IMR-90 (cell line): ENCODE measurements at regions not wholly inside any gene's neighbourhood (a gene's known extent, or its start where the extent isn't known, plus 50 kb on each side); places are given as distances from the start of the nearest gene placed in this dataset.
"Not testable (repeated sequence)": the region's sequence is repeated elsewhere in the genome, so short reads cannot be mapped to it uniquely, and the experiment has no call there.

Experiments used
- ATAC-seq: fragments of 200-7000 bp; cut with Tn5 transposase; 2 replicates; pipeline ENCODE4 v1.9.1; 2020; ENCODE audit warnings: low read depth, mild to moderate bottlenecking, moderate library complexity
- BruUV-seq: library from RNA; stranded (reverse); fragments of 400-500 nt; replicated peaks from 2 replicates; lab custom pipeline; 2021; lab: Mats Ljungman, UMichigan
- CTCF ChIA-PET: fragments of 300-600 bp; formaldehyde crosslinking; extraction: SDS; loops from one replicate; lab custom pipeline; 2021; ENCODE audit warnings: antibody characterized with exemption; lab: Yijun Ruan, JAX
- POLR2A ChIA-PET: fragments of 300-600 bp; sonication (Branson Sonifier 250); formaldehyde crosslinking; loops from one replicate; lab custom pipeline; 2022; ENCODE audit warnings: antibody characterized with exemption; ENCODE audit not compliant: unreplicated experiment; lab: Charles Lee
- DNase-seq: peaks from one replicate; pipeline ENCODE4 v3.0.0; 2013
- H2AFZ ChIP-seq: replicated peaks from 2 replicates; pipeline ENCODE3; 2013; ENCODE audit warnings: low read length, mild to moderate bottlenecking; ENCODE audit not compliant: poor library complexity
- H2AK5ac ChIP-seq: 2 replicates; pipeline ENCODE4 v1.6.1; 2013; ENCODE audit warnings: low read depth, low read length, inconsistent platforms
- H2AK9ac ChIP-seq: replicated peaks from 2 replicates; pipeline ENCODE3; 2013; ENCODE audit warnings: mild to moderate bottlenecking, low read depth, low read length, moderate library complexity; ENCODE audit not compliant: poor library complexity
- H2BK120ac ChIP-seq: 2 replicates; pipeline ENCODE4 v1.6.1; 2013; ENCODE audit warnings: low read depth, low read length, inconsistent platforms
- H2BK15ac ChIP-seq: 3 replicates; pipeline ENCODE4 v1.6.1; 2013; ENCODE audit warnings: low read depth, low read length, inconsistent platforms
- H2BK20ac ChIP-seq: 2 replicates; pipeline ENCODE4 v1.6.1; 2013; ENCODE audit warnings: low read depth, mild to moderate bottlenecking, inconsistent platforms, low read length, moderate library complexity
- H2BK5ac ChIP-seq: 2 replicates; pipeline ENCODE4 v1.6.1; 2013; ENCODE audit warnings: mild to moderate bottlenecking, low read depth, low read length, inconsistent platforms; ENCODE audit not compliant: poor library complexity, severe bottlenecking
- H3K14ac ChIP-seq: replicated peaks from 2 replicates; pipeline ENCODE4 v1.6.1; 2013; ENCODE audit warnings: low read depth, low read length, inconsistent platforms
- H3K18ac ChIP-seq: 2 replicates; pipeline ENCODE4 v1.6.1; 2013; ENCODE audit warnings: low read depth, low read length, control low read depth
- H3K23ac ChIP-seq: 2 replicates; pipeline ENCODE4 v1.6.1; 2013; ENCODE audit warnings: low read depth, low read length, inconsistent platforms
- H3K27ac ChIP-seq: 2 replicates; pipeline ENCODE4 v1.5.1; 2013; ENCODE audit warnings: mild to moderate bottlenecking, control low read depth, low read length; ENCODE audit not compliant: insufficient read depth
- H3K27me3 ChIP-seq: 2 replicates; pipeline ENCODE4 v1.6.1; 2013; ENCODE audit warnings: low read length; ENCODE audit not compliant: control insufficient read depth, insufficient read depth
- H3K36me3 ChIP-seq: 2 replicates; pipeline ENCODE4 v1.6.1; 2013; ENCODE audit warnings: low read length, mixed read lengths; ENCODE audit not compliant: control insufficient read depth, insufficient read depth
- H3K4ac ChIP-seq: 2 replicates; pipeline ENCODE4 v1.6.1; 2013; ENCODE audit warnings: low read depth, low read length, inconsistent platforms
- H3K4me1 ChIP-seq: 2 replicates; pipeline ENCODE4 v1.6.1; 2013; ENCODE audit warnings: low read length, mixed read lengths; ENCODE audit not compliant: control insufficient read depth, insufficient read depth
- H3K4me2 ChIP-seq: 2 replicates; pipeline ENCODE4 v1.6.1; 2013; ENCODE audit warnings: low read depth, mild to moderate bottlenecking, control low read depth, low read length, moderate library complexity
- H3K4me3 ChIP-seq: 2 replicates; pipeline ENCODE4 v1.5.1; 2013; ENCODE audit warnings: low read depth, mild to moderate bottlenecking, control low read depth, low read length, moderate library complexity; ENCODE audit not compliant: insufficient read depth
- H3K56ac ChIP-seq: 2 replicates; pipeline ENCODE4 v1.6.1; 2013; ENCODE audit warnings: low read length, inconsistent platforms; ENCODE audit not compliant: insufficient read depth; ENCODE audit errors: extremely low read depth
- H3K79me1 ChIP-seq, 2 experiments: 2 replicates each; pipeline ENCODE4 v1.6.1; 2013; ENCODE audit warnings: low read length in 2 of 2, inconsistent platforms in 1 of 2, low read depth in 1 of 2
- H3K9ac ChIP-seq: 2 replicates; pipeline ENCODE4 v1.6.1; 2013; ENCODE audit warnings: low read depth, low read length, control low read depth
- H3K9me1 ChIP-seq: 2 replicates; pipeline ENCODE4 v1.6.1; 2013; ENCODE audit warnings: low read length, inconsistent platforms; ENCODE audit not compliant: insufficient read depth
- H3K9me3 ChIP-seq: 2 replicates; pipeline ENCODE4 v1.6.1; 2013; ENCODE audit warnings: low read length; ENCODE audit not compliant: control insufficient read depth, insufficient read depth
- H4K20me1 ChIP-seq: 2 replicates; pipeline ENCODE4 v1.6.1; 2013; ENCODE audit warnings: low read length, inconsistent platforms; ENCODE audit not compliant: insufficient read depth
- H4K5ac ChIP-seq: 2 replicates; pipeline ENCODE4 v1.6.1; 2013; ENCODE audit warnings: mild to moderate bottlenecking, low read depth, low read length, control low read depth
- H4K8ac ChIP-seq, 2 experiments: 2 replicates each; pipeline ENCODE4 v1.6.1; 2013; ENCODE audit warnings: low read depth in 2 of 2, low read length in 2 of 2, control low read depth in 1 of 2, inconsistent platforms in 1 of 2
- H4K91ac ChIP-seq: 2 replicates; pipeline ENCODE4 v1.6.1; 2013; ENCODE audit warnings: low read depth, low read length, inconsistent platforms; ENCODE audit not compliant: insufficient read depth
- BHLHE40 ChIP-seq: fragments of 150-350 bp; IDR thresholded peaks from 2 replicates; pipeline ENCODE4 v1.6.1; 2016; ENCODE audit warnings: mild to moderate bottlenecking, low read depth, low read length
- CHD1 ChIP-seq: IDR thresholded peaks from 2 replicates; pipeline ENCODE4 v1.6.1; 2012; ENCODE audit warnings: low read depth, low read length, improper control_type of control experiment
- MAZ ChIP-seq: IDR thresholded peaks from 2 replicates; pipeline ENCODE4 v1.6.1; 2012; ENCODE audit warnings: low read depth, mild to moderate bottlenecking, low read length, improper control_type of control experiment, moderate library complexity, borderline replicate concordance
- POLR2A ChIP-seq: IDR thresholded peaks from 2 replicates; pipeline ENCODE4 v1.6.1; 2012; ENCODE audit warnings: mild to moderate bottlenecking, low read depth, low read length
- RAD21 ChIP-seq: IDR thresholded peaks from 2 replicates; pipeline ENCODE4 v1.6.1; 2012; ENCODE audit warnings: low read length, improper control_type of control experiment
- RCOR1 ChIP-seq: IDR thresholded peaks from 2 replicates; pipeline ENCODE4 v1.6.1; 2012; ENCODE audit warnings: mild to moderate bottlenecking, low read length, improper control_type of control experiment; ENCODE audit not compliant: insufficient replicate concordance
- RFX5 ChIP-seq: IDR thresholded peaks from 2 replicates; pipeline ENCODE4 v1.8.0; 2012; ENCODE audit warnings: low read depth, mild to moderate bottlenecking, low read length, moderate library complexity
- SMC3 ChIP-seq: fragments of 150-350 bp; IDR thresholded peaks from 2 replicates; pipeline ENCODE4 v1.6.1; 2016; ENCODE audit warnings: low read depth, mild to moderate bottlenecking, antibody characterized with exemption, low read length, moderate library complexity
- WGBS, 2 experiments: methylation state at CpG; one replicate each; pipeline versions ENCODE4 v1.1.5 to v1.1.7; 2013; ENCODE audit warnings: missing lambda C conversion rate in 2 of 2; ENCODE audit not compliant: insufficient read length in 1 of 2; ENCODE audit errors: extremely low coverage in 2 of 2; 5-methylcytosine and 5-hydroxymethylcytosine counted together
- dilution Hi-C: fragments of 300-500 bp; cut with HindIII; formaldehyde crosslinking; loops from one replicate; pipeline ENCODE4 v1.14.3; 2018; ENCODE audit warnings: low sequenced_read_pairs; ENCODE audit not compliant: unreplicated experiment
- in situ Hi-C: fragments of 300-500 bp; cut with MboI; formaldehyde crosslinking; loops from 3 replicates; pipeline ENCODE4 v1.14.3; 2019; ENCODE audit warnings: low sequenced_read_pairs, inconsistent platforms, mixed read lengths
- intact Hi-C: fragments of 100-400 bp; cut with micrococcal nuclease; formaldehyde crosslinking; loops from 2 replicates; pipeline ENCODE4 v1.10.0; 2022

DNA sequence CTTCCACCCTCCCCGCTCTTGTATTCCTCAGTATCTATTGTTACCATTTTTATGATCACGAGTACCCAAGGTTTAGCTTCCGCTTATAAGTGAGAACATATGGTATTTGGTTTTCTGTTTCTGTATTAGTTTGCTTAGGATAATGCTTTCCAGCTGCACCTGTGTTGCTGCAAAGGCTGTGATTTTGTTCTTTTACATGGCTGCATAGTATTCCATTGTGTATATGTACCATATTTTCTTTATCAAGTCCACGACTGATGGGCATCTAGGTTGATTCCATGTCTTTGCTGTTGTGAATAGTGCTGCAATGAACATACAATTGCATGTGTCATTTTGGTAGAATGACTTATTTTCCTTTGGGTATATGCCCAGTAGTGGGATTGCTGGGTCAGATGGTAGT, 79.7 kb upstream of the EFCAB3 start:
- ATAC-seq = no peak

DNA sequence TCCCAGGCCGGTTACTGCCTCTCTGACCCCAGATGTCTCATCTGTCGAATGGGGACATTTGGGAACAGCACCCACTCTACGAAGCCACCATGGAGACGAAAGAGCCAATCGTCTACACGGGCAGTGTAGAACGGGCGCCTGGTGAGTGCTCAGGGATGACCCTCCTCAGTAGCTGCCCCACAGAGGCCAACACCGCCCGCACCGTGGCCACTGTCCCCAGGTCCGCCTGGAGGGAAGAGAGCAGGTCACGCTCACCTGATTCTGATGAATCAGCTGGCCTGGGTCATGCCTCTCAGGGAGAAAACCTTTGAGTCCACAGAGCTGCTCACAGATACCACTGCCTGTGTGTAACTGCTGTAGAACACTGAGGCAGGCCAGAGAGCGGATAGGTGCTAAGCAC, 105.1 kb upstream of the EFCAB3 start:
- H2AK9ac ChIP-seq, H3K4me2 ChIP-seq, H3K27me3 ChIP-seq, DNase-seq, H2BK120ac ChIP-seq, H3K4me1 ChIP-seq, H4K91ac ChIP-seq, H2BK15ac ChIP-seq, H3K36me3 ChIP-seq, H4K8ac ChIP-seq, H4K5ac ChIP-seq, H3K4me3 ChIP-seq, H3K23ac ChIP-seq, H4K20me1 ChIP-seq, H3K9ac ChIP-seq, H3K9me3 ChIP-seq, H2BK5ac ChIP-seq, BruUV-seq, in situ Hi-C loops, H3K14ac ChIP-seq, dilution Hi-C loops, H3K18ac ChIP-seq, H3K56ac ChIP-seq, H2AFZ ChIP-seq, H2AK5ac ChIP-seq, intact Hi-C loops, POLR2A ChIA-PET, ATAC-seq, H3K27ac ChIP-seq, H3K4ac ChIP-seq, H3K9me1 ChIP-seq, CTCF ChIA-PET, H2BK20ac ChIP-seq, H3K79me1 ChIP-seq: not testable (repeated sequence)
- no CpG with 5 or more reads among the region's 14 CpGs for WGBS, 2 experiments

More for the DNA sequence above, 79.7 kb upstream of the EFCAB3 start:
- H2AK9ac ChIP-seq = no peak overlapping the region
- H3K23ac ChIP-seq = no peak overlapping the region
- H3K4ac ChIP-seq = no peak overlapping the region
- H3K9me1 ChIP-seq = no peaks in the 10 kb centered on the region
- no peaks in the 10 kb centered on the region for H3K79me1 ChIP-seq
- ChIA-PET CTCF (no interaction called here), POLR2A (no interaction called here)
- H3K18ac ChIP-seq = no peak overlapping the region
- intact Hi-C loops = no loop called here
- H2AFZ ChIP-seq = no peak overlapping the region
- TF ChIP-seq CHD1 (no peak), RFX5 (no peak), POLR2A (no peak), BHLHE40 (no peak), MAZ (no peak), RCOR1 (no peak), RAD21 (no peak), SMC3 (no peak)
- no peaks in the 10 kb centered on the region for H3K36me3 ChIP-seq
- no peaks in the 10 kb centered on the region for H3K9me3 ChIP-seq
- no peak overlapping the region for H2BK120ac ChIP-seq
- H3K27me3 ChIP-seq = no peaks in the 10 kb centered on the region
- H2AK5ac ChIP-seq = no peak overlapping the region
- BruUV-seq = no TSS peak
- H3K14ac ChIP-seq = no peak overlapping the region
- no peak overlapping the region for H2BK15ac ChIP-seq
- dilution Hi-C loops = no loop called here
- no peak overlapping the region for H3K56ac ChIP-seq
- no peak overlapping the region for H4K5ac ChIP-seq
- H3K4me2 ChIP-seq = no peak overlapping the region
- H2BK20ac ChIP-seq = no peak overlapping the region
- H3K4me3 ChIP-seq = no peak overlapping the region
- H4K91ac ChIP-seq = no peak overlapping the region
- H4K20me1 ChIP-seq = no peaks in the 10 kb centered on the region
- H3K27ac ChIP-seq = no peak overlapping the region
- H4K8ac ChIP-seq = no peak overlapping the region
- H3K4me1 ChIP-seq = no peaks in the 10 kb centered on the region
- in situ Hi-C loops = no loop called here
- no peak overlapping the region for H2BK5ac ChIP-seq
- no peak overlapping the region for H3K9ac ChIP-seq
- no CpG with 5 or more reads among the region's 4 CpGs for WGBS, 2 experiments
- DNase-seq = no peak
